Hematopoietic multipotent progenitor cell treated with erythropoietin and hydrocortisone succinate and interleukin-3 and kit ligand, for 15 days (in vitro differentiated cells): ENCODE measurements at regions not wholly inside any gene's neighbourhood (a gene's known extent, or its start where the extent isn't known, plus 50 kb on each side); places are given as distances from the start of the nearest gene placed in this dataset.

Experiments
- DNase-seq: peaks from one replicate; pipeline ENCODE4 v3.0.0-alpha.2; 2015; ENCODE audit warnings: low spot score

- DNase-seq, result no peak
These were observed 97.4 kb upstream of the RBMS3 start for GRCh38 chr3:29183346-29184087.

GRCh38 chr3:29185706-29186105 is 95.2 kb upstream of the RBMS3 start:
- no peak for DNase-seq

- no peak for DNase-seq
These were observed 94.7 kb upstream of the RBMS3 start for GRCh38 chr3:29186131-29186599.

- no peak for DNase-seq
These were observed 93.7 kb upstream of the RBMS3 start for GRCh38 chr3:29186982-29187725.

- no peak for DNase-seq
These were observed 91.5 kb upstream of the RBMS3 start for GRCh38 chr3:29189328-29189727.

- DNase-seq, result no peak
These were observed 86.7 kb upstream of the RBMS3 start for GRCh38 chr3:29194139-29194538.

GRCh38 chr3:29195056-29195455 is 85.8 kb upstream of the RBMS3 start:
- no peak for DNase-seq

GRCh38 chr3:29201604-29202003 is 79.3 kb upstream of the RBMS3 start:
- DNase-seq, result no peak

- DNase-seq, result no peak
These were observed 78.5 kb upstream of the RBMS3 start for GRCh38 chr3:29202378-29202777.

GRCh38 chr3:29203851-29204250 is 77.0 kb upstream of the RBMS3 start:
- DNase-seq, result no peak

GRCh38 chr3:29207427-29207826 is 73.4 kb upstream of the RBMS3 start:
- no peak for DNase-seq

- DNase-seq, result no peak
These were observed 68.0 kb upstream of the RBMS3 start for GRCh38 chr3:29212789-29213433.

GRCh38 chr3:29214009-29214658 is 66.7 kb upstream of the RBMS3 start:
- DNase-seq, result no peak

GRCh38 chr3:29215948-29216347 is 64.9 kb upstream of the RBMS3 start:
- DNase-seq, result no peak

GRCh38 chr3:29226706-29227105 is 54.2 kb upstream of the RBMS3 start:
- DNase-seq, result no peak

GRCh38 chr3:29227307-29227706 is 53.6 kb upstream of the RBMS3 start:
- no peak for DNase-seq
